ENCODE measurements at regions not wholly inside any gene's neighbourhood (a gene's known extent, or its start where the extent isn't known, plus 50 kb on each side); places are given as distances from the start of the nearest gene placed in this dataset.

- TF ChIP-seq CHD4 (IDR thresholded peaks at IDR 0.05; ENCODE audit: borderline replicate concordance) (no peak), ZFP36 (IDR thresholded peaks at IDR 0.05; ENCODE audit: borderline replicate concordance, partially characterized antibody) (no peak), FOXS1 (CRISPR knock-in tag; IDR thresholded peaks at IDR 0.05) (no peak), POLR2AphosphoS2 (conservative IDR thresholded peaks at IDR 0.05; ENCODE audit: low read length) (no peak), ZSCAN20 (CRISPR knock-in tag; IDR thresholded peaks at IDR 0.05) (no peak)
- TF ChIP-seq, protein P1, sequence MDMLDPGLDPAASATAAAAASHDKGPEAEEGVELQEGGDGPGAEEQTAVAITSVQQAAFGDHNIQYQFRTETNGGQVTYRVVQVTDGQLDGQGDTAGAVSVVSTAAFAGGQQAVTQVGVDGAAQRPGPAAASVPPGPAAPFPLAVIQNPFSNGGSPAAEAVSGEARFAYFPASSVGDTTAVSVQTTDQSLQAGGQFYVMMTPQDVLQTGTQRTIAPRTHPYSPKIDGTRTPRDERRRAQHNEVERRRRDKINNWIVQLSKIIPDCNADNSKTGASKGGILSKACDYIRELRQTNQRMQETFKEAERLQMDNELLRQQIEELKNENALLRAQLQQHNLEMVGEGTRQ (IDR thresholded peaks at IDR 0.05), result no peak
- ATAC-seq, result no peak
- DNase-seq (ENCODE audit: low read depth in 1 of 2, low spot score in 1 of 2), result no peak
- no peak overlapping the region for H3K27ac ChIP-seq
- H3K4me2 ChIP-seq, result no peak overlapping the region
- FAIRE-seq, result no peak
- no peak overlapping the region for H3K4me3 ChIP-seq
- no peaks in the 10 kb centered on the region for H3K4me1 ChIP-seq
- WGBS (ENCODE audit: missing lambda C conversion rate), result 24% methylated on average over 6 of the region's 6 CpGs
- ChIA-PET CTCF (interaction anchor here (1.7 kb wide), 1 partner anchor 14 kb away, joined by 3 read pairs; no protein-coding TSS in a partner anchor), POLR2A (no interaction called here)
- H3K9me3 ChIP-seq, result no peaks in the 10 kb centered on the region
These were observed 580.3 kb upstream of the CADM1 start for GRCh38 chr11:116084511-116084910.

GRCh38 chr11:116082256-116082655, 578.0 kb upstream of the CADM1 start:
- WGBS (ENCODE audit: missing lambda C conversion rate), result 23% methylated on average over 5 of the region's 5 CpGs

DNA sequence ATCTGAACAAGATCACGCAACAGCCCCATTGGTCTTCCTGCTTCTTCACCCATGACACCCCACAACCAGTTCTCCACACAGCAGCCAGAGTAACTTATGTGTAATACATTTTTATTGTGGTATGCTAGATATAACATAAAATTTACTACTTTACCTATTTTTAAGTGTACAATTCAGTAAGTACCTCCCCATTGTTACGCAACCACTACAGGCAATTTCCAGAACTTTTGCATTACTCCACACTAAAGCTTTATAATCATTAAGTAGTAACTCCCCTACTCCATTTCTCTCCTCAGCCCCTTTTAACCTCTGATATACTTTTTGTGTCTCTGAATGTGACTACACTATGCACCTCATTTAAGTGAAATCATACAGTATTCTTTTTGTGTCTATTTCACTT, 575.4 kb upstream of the CADM1 start:
- POLR2A ChIA-PET, result interaction anchor here (0.6 kb wide), 1 partner anchor 612 kb away, joined by 4 read pairs; no protein-coding TSS in a partner anchor
- no peak overlapping the region for H3K27ac ChIP-seq

More at GRCh38 chr11:116082256-116082655, 578.0 kb upstream of the CADM1 start:
- Histone ChIP-seq H3K9me3 (no peaks in the 10 kb centered on the region), H3K27ac (no peak overlapping the region), H3K4me2 (no peak overlapping the region), H3K4me3 (no peak overlapping the region), H3K4me1 (no peaks in the 10 kb centered on the region)
- no peak for FAIRE-seq
- no peak for TF ChIP-seq HDAC2 (IDR thresholded peaks at IDR 0.05)
- TF ChIP-seq ZNF302 (CRISPR knock-in tag; IDR thresholded peaks at IDR 0.05), result no peak
- TF ChIP-seq FOSL2 (IDR thresholded peaks at IDR 0.05), result no peak
- no peak for TF ChIP-seq FOSL2 (CRISPR knock-in tag; IDR thresholded peaks at IDR 0.05)
- no peak for TF ChIP-seq TP53 (CRISPR knock-in tag; IDR thresholded peaks at IDR 0.05)
- TF ChIP-seq EHF (CRISPR knock-in tag; IDR thresholded peaks at IDR 0.05), result no peak
- TF ChIP-seq SMC3 (IDR thresholded peaks at IDR 0.05), result no peak
- no peak for TF ChIP-seq GATA3 (IDR thresholded peaks at IDR 0.05; ENCODE audit: borderline replicate concordance)
- TF ChIP-seq JUNB (IDR thresholded peaks at IDR 0.05), result no peak
- TF ChIP-seq HEYL (CRISPR knock-in tag; IDR thresholded peaks at IDR 0.05), result no peak
- no peak for TF ChIP-seq ZC3H11A (IDR thresholded peaks at IDR 0.05)
- no peak for TF ChIP-seq EP300 (IDR thresholded peaks at IDR 0.05)
- TF ChIP-seq JUN (IDR thresholded peaks at IDR 0.05), result no peak
- no peak for TF ChIP-seq PHF8 (IDR thresholded peaks at IDR 0.05; ENCODE audit: borderline replicate concordance, low read depth)
- no peak for TF ChIP-seq REST (IDR thresholded peaks at IDR 0.05)
- TF ChIP-seq BHLHE40 (IDR thresholded peaks at IDR 0.05; ENCODE audit: low read depth, low read length), result no peak
- ChIA-PET CTCF (interaction anchor here (0.9 kb wide), 1 partner anchor 9 kb away, joined by 3 read pairs; no protein-coding TSS in a partner anchor), POLR2A (no interaction called here)
- DNase-seq (ENCODE audit: low read depth in 1 of 2, low spot score in 1 of 2), result no peak
- no peak for ATAC-seq

More for the DNA sequence above, 575.4 kb upstream of the CADM1 start:
- 44% methylated on average over 2 of the region's 2 CpGs for WGBS (ENCODE audit: missing lambda C conversion rate)
- Histone ChIP-seq H3K4me1 (no peaks in the 10 kb centered on the region), H3K4me3 (no peak overlapping the region), H3K4me2 (no peak overlapping the region), H3K9me3 (no peaks in the 10 kb centered on the region)
- DNase-seq (ENCODE audit: low read depth in 1 of 2, low spot score in 1 of 2), result no peak
- FAIRE-seq, result no peak
- CTCF ChIA-PET, result interaction anchor here (1.1 kb wide), 1 partner anchor 12 kb away, joined by 3 read pairs; no protein-coding TSS in a partner anchor
- TF ChIP-seq SMC3 (IDR thresholded peaks at IDR 0.05) (no peak), CHD4 (IDR thresholded peaks at IDR 0.05; ENCODE audit: borderline replicate concordance) (no peak), SREBF2 (IDR thresholded peaks at IDR 0.05) (no peak)
- no peak for ATAC-seq
